ENCODE measurements at regions not wholly inside any gene's neighbourhood (a gene's known extent, or its start where the extent isn't known, plus 50 kb on each side); places are given as distances from the start of the nearest gene placed in this dataset.

DNA sequence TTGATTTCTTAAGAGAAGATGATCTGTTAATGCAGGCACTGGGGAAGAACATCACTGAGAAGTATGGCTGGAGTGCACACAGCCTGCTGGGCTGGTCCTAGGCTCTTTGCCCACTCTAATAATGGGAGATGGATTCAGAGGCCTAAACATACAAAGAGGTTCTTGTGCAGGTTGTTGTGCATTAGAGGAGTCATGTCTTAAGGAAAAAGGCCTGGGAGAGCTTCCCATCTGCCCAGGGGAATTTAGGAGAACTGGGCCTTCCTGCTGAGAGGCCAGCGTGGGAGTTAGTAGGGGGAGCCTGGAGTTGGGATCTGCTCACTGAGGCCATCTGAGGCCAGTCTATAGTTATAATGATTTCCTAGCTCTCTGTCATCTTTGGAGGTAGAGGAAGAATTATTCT lies 126.7 kb downstream of the TLR5 start:
- H3K4me3 ChIP-seq (ENCODE audit: low read depth, low read length): no peak overlapping the region
- H3K27ac ChIP-seq: no peak overlapping the region
- TF ChIP-seq, protein P1, sequence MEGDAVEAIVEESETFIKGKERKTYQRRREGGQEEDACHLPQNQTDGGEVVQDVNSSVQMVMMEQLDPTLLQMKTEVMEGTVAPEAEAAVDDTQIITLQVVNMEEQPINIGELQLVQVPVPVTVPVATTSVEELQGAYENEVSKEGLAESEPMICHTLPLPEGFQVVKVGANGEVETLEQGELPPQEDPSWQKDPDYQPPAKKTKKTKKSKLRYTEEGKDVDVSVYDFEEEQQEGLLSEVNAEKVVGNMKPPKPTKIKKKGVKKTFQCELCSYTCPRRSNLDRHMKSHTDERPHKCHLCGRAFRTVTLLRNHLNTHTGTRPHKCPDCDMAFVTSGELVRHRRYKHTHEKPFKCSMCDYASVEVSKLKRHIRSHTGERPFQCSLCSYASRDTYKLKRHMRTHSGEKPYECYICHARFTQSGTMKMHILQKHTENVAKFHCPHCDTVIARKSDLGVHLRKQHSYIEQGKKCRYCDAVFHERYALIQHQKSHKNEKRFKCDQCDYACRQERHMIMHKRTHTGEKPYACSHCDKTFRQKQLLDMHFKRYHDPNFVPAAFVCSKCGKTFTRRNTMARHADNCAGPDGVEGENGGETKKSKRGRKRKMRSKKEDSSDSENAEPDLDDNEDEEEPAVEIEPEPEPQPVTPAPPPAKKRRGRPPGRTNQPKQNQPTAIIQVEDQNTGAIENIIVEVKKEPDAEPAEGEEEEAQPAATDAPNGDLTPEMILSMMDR (IDR thresholded peaks at IDR 0.05; ENCODE audit: low read depth, low read length): no peak
- H3K9me3 ChIP-seq (ENCODE audit: severe bottlenecking): no peaks in the 10 kb centered on the region
- no peak for DNase-seq
- no peaks in the 10 kb centered on the region for H3K36me3 ChIP-seq
- H3K27me3 ChIP-seq (ENCODE audit: insufficient read depth, low read depth, severe bottlenecking): no peaks in the 10 kb centered on the region

DNA sequence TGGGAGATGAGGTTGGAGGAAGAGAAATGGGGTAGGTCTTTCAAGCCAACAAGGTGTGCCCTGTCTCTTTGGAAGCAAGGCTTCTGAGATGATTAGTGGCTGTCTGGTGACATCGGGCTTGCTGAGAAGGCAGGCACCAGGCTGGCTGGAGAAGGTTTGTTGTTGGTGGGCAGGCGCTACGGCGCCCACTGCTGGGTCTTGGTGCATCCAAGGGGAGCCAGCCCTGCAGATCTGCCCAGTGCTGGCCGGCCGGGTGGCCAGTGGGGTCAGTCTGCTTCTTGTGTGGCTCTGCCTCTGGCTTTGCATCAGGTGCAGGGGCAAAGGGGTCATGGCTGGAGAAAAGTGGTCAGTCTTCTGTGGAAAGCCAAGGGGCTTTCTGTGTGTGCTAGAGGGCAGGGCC lies 126.2 kb downstream of the TLR5 start:
- no peaks in the 10 kb centered on the region for H3K36me3 ChIP-seq
- no peaks in the 10 kb centered on the region for H3K27me3 ChIP-seq (ENCODE audit: insufficient read depth, low read depth, severe bottlenecking)
- H3K4me3 ChIP-seq (ENCODE audit: low read depth, low read length): no peak overlapping the region
- DNase-seq: no peak
- H3K27ac ChIP-seq: no peak overlapping the region
- TF ChIP-seq, protein P1 (IDR thresholded peaks at IDR 0.05; ENCODE audit: low read depth, low read length): no peak
- H3K9me3 ChIP-seq (ENCODE audit: severe bottlenecking): no peaks in the 10 kb centered on the region

DNA sequence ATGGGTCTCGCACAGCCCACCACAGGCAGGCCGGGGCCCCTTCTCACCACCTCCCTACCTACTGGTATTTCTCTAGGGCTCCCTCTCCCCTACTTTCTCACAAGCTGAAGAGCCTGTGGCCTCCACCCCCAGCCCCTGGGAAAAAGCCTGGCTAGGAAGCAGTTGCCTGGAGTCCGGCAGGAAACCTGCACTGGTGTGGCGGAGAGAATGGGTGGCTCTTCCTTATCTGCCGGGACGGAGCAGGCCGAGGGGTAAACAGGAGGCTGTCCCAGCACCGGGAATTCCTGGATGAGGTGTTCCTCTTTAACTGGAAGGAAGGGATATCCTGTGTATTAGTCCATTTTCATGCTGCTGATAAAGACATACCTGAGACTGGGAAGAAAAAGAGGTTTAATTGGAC lies 125.8 kb downstream of the TLR5 start:
- no peak overlapping the region for H3K27ac ChIP-seq

DNA sequence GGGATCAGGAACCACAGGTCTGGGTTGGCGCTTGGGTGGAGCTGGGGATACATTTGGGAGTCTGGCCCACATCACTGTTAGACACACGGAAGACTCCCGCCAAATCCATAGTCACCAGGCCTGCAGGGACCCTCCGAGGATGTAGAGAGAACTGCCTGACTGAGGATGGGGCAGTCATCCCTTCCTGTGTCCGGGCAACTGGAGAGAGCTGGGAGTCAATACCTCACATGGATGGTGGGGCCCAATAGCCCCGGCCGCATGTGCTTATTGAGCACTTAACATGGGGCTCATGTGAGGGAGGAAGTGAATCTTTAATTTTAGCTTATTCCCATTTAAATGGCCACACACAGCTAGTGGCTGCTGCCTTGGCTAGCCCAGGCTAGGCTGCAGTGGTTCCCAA lies 124.5 kb downstream of the TLR5 start:
- H3K36me3 ChIP-seq: no peaks in the 10 kb centered on the region
- no peak overlapping the region for H3K4me3 ChIP-seq (ENCODE audit: low read depth, low read length)
- DNase-seq: no peak
- H3K27ac ChIP-seq: no peak overlapping the region
- H3K9me3 ChIP-seq (ENCODE audit: severe bottlenecking): no peaks in the 10 kb centered on the region
- TF ChIP-seq, protein P1 (IDR thresholded peaks at IDR 0.05; ENCODE audit: low read depth, low read length): no peak
- no peaks in the 10 kb centered on the region for H3K27me3 ChIP-seq (ENCODE audit: insufficient read depth, low read depth, severe bottlenecking)

More for the DNA sequence above, 125.8 kb downstream of the TLR5 start:
- H3K4me3 ChIP-seq (ENCODE audit: low read depth, low read length): no peak overlapping the region
- TF ChIP-seq, protein P1 (IDR thresholded peaks at IDR 0.05; ENCODE audit: low read depth, low read length): no peak
- no peaks in the 10 kb centered on the region for H3K9me3 ChIP-seq (ENCODE audit: severe bottlenecking)
- no peaks in the 10 kb centered on the region for H3K36me3 ChIP-seq
- DNase-seq: no peak
- no peaks in the 10 kb centered on the region for H3K27me3 ChIP-seq (ENCODE audit: insufficient read depth, low read depth, severe bottlenecking)

DNA sequence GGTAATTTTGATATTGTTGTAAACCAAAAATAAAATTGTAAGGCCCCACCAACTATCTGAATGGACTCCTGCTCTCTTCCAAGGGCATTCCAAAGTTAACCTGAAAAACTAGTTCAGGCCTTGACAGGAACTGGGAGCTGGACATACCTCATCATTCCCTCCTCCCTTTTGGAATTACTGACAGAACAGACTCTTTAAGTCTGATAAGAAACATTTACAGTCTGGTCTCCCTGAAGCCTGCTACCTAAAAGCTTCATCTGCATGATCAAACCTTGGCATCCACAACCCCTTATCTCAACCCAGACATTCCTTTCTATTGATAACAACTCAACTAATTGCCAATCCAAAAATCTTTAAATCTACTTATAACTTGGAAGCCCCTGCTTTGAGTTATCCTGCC lies 123.8 kb downstream of the TLR5 start:
- Histone ChIP-seq H3K27me3 (ENCODE audit: insufficient read depth, low read depth, severe bottlenecking) (no peaks in the 10 kb centered on the region), H3K9me3 (ENCODE audit: severe bottlenecking) (no peaks in the 10 kb centered on the region), H3K27ac (no peak overlapping the region), H3K4me3 (ENCODE audit: low read depth, low read length) (no peak overlapping the region), H3K36me3 (no peaks in the 10 kb centered on the region)
- TF ChIP-seq, protein P1 (IDR thresholded peaks at IDR 0.05; ENCODE audit: low read depth, low read length): no peak
- no peak for DNase-seq

DNA sequence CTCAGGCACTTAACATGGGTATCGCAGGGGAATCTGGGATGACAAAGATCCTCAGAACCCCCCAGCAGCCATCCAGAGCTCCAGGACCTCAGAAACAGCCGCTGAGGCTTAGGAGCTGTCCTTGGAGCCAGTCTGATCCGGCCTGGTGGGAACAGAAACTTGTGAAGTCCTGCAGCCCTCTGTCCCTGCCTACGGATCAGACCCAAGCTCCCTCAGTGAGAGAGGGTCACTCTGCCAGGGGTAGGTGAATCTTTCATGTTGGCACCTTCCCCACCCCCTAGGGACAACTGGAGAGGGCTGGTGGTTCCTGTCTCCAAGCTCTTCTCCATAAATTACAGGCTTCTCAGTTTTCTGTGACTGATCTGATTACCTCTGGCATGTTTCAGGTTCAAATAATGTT lies 122.3 kb downstream of the TLR5 start:
- Histone ChIP-seq H3K27me3 (ENCODE audit: insufficient read depth, low read depth, severe bottlenecking) (no peaks in the 10 kb centered on the region), H3K9me3 (ENCODE audit: severe bottlenecking) (no peaks in the 10 kb centered on the region), H3K27ac (no peak overlapping the region), H3K36me3 (no peaks in the 10 kb centered on the region), H3K4me3 (ENCODE audit: low read depth, low read length) (no peak overlapping the region)
- DNase-seq: no peak
- TF ChIP-seq, protein P1 (IDR thresholded peaks at IDR 0.05; ENCODE audit: low read depth, low read length): no peak

Data from WERI-Rb-1 (cell line).